ENCODE measurements at regions not wholly inside any gene's neighbourhood (a gene's known extent, or its start where the extent isn't known, plus 50 kb on each side); places are given as distances from the start of the nearest gene placed in this dataset.
"Not testable (repeated sequence)": the region's sequence is repeated elsewhere in the genome, so short reads cannot be mapped to it uniquely, and the experiment has no call there.

DNA sequence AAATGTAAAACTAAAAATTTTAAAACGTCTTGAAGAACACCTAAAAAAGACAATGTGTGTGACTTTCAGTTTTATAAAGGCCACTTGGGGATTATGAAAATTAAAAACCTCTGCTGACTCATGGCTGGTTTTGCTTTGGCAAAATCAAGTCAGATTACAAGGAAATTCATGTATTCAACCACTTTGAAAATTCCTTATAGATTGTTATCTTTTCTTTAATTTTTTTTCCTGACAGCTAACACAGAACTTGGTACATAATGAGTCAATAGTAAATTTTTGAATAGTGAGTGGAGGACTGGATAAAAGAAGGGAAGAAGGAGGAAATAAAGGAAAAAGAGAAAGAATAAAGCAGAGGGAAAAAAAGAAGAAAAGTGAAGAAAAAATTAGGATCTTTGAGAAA, 1774.7 kb upstream of the ACO1 start:
- no peak for DNase-seq

- not testable (repeated sequence) for DNase-seq
Measured at GRCh38 chr9:30616782-30617181, 1767.7 kb upstream of the ACO1 start.

DNA sequence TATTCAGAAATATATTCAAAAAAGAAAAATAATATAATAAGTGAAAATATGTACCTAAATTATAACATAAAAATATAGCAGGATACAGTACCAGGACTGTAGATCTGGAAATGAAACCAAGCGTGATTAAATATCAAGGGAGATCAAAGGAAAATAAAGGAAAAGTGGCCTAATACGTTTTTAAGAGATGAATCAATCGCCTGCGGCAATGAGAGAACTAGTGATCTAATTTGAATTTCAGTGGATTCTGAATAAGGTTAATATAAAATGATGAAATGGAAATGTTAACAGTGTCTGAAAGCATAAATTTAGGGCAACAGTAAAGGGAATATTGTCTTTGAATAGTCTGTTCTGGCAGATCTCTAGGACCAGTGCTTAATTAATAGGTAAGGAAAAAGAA, 1761.9 kb upstream of the ACO1 start:
- no peak for DNase-seq

- no peak for DNase-seq
Measured at GRCh38 chr9:30628915-30629567, 1755.4 kb upstream of the ACO1 start.

DNA sequence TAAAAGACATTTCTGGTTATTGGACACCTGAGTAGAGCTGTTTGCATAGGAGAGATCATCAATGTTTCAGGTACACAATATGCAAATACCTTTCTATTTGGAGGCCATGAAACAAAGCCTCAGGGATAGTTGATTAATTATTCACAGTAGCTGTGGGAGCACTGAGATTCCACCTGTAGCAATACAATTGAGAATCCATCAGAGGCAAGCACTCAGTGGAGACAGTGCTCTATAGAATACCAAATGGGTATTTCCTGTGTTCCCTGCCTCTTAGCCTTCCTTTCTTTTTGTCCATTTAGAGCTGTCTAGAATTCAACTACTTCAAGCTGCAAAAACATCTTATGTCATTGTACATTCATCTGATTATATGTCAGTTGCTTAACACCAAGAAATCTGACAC, 1754.0 kb upstream of the ACO1 start:
- DNase-seq, result no peak

DNA sequence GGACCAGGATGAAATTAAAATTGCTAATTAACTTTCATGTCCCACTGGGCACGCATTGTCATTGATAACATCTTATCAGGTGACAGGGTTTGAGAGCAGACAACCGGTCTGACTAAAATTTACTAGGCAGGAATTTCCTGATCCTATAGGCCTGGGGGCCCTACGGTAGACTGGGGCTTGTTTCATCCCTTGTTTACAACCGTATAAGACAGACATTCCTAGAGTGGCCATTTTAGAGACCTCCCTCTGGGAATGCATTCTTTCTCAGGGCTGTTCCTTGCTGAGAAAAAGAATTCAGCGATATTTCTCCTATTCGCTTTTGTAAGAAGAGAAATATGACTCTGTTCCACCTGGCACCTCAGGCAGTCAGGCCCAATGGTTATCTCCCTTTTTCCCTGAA, 1737.8 kb upstream of the ACO1 start:
- not testable (repeated sequence) for DNase-seq

DNA sequence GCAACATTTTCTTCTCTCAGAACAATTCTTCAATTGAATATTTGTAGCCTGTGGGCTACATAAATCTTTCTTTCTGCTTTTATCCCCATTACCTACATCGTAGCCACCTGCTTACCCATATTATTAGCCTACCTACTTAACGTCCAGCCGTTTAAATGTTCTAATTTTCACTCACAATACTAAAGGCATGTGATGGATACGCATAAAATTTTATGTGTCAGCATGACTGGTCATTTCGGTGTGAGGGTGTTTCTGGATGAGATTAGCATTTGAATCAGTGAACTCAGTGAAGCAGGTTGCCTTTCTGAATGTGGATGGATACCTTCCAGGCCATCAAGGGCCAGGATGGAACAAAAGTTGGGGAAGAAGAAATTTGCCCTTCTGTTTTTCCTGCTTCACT, 1722.5 kb upstream of the ACO1 start:
- DNase-seq, result no peak

DNA sequence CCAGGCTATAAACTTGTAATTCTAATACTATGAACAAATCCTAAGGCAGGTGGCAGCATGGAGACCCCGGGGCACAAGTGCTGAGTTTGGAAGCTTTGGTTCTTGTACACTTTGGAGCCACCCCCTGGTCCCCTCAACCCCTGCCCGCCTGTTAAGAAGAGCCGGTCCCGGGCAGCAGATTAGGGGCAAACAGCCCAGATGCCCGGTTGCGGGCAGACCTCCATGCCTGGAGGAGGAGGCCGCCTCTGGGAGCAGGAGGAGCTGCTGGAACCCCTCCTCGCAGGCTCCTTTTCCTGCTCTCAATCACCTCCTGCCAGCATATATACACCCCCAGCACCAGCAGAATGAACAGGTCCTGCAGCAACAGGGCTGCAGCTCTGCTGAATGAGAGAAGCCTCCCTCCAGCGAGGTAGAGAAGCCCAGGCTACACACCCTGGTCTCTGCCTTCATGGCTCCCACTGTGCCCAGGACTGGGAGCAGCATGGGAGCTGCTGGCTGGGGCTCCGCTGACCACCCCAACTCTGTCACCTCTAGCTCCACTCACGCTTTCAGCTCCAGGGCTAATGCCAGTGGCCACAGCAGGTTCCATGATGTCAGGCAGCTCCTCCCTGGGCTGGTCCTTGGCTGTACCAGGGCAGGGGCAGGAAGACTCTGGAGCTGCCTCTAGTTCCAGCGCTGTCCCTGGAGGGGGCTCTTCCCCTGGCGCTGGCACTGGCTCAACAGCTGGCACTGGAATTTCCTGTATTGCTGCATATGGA, 1713.5 kb upstream of the ACO1 start:
- no peak for DNase-seq

DNA sequence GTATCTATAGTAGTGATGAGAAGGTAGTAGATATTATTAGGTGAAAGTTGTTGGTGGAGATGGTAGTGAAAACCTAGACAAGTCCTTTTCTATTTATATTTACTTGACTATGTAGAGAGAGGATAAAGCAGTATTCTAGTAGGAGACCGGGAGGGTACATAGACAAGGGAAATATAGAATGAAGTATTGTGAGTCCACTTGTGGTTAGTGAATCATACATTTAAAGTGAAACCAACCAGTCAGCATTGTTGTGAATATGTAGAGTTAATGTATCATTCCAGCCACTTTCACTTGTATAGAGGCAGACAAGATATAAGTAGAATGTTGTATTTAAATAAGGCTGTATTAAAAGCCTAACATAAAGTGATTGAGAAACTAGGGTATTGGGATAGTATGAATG, 1711.3 kb upstream of the ACO1 start:
- no peak for DNase-seq

DNA sequence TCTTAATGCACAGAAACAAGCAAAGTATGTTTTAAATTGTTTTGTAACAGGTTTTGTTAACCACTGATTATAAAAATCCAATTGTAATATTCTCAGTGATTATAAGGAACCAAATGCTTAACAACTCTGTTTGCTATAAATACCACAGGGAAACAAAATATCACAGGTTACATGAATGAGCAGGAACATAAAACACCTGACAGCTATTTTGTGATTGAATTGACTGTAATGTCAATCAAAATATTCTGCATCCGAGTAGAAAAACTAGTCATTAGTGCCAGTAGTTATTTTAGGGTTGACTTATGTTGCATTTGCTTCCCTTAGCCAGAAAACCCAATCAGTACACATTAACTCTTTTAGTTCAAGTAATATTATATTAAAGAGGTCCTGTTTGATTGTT, 1707.8 kb upstream of the ACO1 start:
- no peak for DNase-seq

DNA sequence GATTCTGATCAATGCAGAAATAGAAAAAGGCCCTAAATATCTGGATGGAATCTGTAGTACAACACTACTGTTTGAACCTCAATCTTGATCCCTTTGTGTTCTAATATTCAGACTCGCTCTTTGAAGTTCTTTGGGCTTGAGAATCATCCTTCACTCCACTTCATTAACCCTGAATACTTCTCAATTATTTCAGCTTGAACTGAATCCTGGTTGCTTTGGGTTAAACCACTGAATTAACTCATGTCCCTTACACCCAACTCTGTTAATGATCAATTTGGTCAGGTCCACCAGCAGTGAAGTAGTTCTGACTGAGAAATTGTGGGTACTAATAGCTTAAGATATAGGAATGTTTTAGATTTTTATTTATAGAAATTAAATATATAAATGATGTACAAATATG, 1707.2 kb upstream of the ACO1 start:
- no peak for DNase-seq

DNA sequence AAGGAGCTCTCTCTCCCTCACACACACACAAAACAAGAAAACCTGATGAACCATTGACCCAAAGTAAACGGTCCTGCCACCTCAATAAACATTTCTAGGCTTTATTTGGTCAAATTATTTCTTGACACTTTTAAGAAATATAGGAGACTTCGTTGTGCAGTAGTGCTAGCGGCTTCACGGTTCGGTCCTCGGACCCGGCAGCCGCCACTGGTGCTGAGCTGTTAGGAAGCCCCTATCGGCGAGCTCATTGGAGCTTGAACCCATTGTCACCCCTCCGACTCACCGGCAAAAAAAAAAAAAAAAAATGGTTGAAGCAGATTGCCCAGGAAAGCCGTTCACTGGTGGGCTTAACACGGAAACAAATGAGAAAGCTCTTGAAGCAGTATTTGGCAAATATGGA, 1695.6 kb upstream of the ACO1 start:
- DNase-seq, result no peak

DNA sequence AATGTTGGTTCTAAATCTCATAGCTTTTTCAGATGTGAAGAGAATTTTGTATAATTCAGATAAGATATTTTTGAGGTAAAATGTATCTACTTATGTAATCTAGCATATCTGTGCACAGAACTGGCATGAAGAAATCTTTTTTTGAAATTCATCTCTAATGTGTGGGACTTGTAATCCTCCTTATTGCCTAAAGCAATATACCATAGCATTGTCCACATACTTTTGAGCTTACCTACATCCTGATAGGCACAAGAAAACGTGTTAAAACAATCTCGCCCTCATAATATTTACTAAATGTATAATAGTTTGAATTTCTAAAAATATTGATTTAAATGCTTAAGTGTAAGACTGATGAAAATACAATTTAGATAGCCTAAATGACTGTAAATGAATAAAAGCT, 1686.5 kb upstream of the ACO1 start:
- no peak for DNase-seq

- DNase-seq, result no peak
Measured at GRCh38 chr9:30711591-30711990, 1672.9 kb upstream of the ACO1 start.

- DNase-seq, result no peak
Measured at GRCh38 chr9:30713243-30713642, 1671.2 kb upstream of the ACO1 start.

GRCh38 chr9:30714389-30714788, 1670.1 kb upstream of the ACO1 start:
- DNase-seq, result no peak

DNA sequence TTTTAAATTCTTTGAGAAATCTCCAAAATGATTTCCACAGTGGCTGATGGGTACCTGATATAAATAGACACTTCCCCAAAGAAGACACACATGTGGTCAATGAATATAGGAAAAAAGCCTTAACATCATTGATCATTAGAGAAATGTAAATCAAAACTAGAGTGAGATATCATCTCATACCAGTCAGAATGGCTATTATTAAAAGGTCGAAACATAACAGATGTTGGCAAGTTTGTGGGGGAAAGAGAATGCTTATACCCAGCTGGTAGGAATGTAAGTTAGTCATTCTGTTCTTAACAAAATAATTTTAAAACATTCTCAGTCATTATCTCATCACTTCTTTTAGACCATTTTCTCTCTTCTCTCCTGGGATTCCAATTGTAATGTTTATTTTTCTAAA, 1666.0 kb upstream of the ACO1 start:
- DNase-seq, result no peak

GRCh38 chr9:30722065-30722464, 1662.4 kb upstream of the ACO1 start:
- no peak for DNase-seq

DNA sequence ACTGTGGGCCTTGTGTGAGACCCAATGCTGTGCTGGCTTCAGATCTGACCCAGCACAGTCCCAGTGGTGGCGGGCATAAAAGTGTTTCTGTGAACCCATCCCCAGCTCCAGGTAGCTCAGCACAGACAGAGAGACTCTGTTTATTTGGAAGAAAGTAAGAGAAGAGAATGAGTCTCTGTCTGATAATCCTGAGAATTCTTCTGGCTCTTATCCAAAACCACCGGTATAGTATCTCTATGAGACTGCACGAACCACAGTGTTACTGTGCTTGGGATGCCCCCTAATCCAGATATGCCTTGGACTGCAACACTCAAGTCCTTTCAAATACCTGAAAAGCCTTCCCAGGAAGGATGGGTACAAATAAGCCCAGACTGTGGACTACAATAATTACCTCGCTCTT, 1660.8 kb upstream of the ACO1 start:
- no peak for DNase-seq

GRCh38 chr9:30732060-30732459, 1652.4 kb upstream of the ACO1 start:
- no peak for DNase-seq

DNA sequence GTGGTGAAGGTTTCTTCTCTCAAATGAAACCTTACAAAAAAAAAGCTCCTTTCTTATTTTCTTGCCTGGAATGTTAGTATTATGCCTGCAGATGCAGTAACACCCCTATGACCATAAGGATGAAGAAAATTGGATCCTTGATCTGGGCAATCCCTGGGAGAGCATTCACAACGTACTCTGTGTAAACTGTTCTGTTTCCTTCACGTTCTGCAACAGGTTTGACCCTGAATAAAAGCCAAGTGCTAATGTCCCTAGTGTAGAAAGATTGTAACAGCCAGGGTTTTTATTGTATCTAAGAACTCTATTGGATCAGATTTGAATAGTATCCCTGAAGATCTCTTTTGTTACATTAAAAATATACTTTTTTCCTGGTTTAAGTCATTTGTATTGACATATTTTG, 1639.6 kb upstream of the ACO1 start:
- no peak for DNase-seq

GRCh38 chr9:30746589-30746988, 1637.9 kb upstream of the ACO1 start:
- DNase-seq, result no peak

DNA sequence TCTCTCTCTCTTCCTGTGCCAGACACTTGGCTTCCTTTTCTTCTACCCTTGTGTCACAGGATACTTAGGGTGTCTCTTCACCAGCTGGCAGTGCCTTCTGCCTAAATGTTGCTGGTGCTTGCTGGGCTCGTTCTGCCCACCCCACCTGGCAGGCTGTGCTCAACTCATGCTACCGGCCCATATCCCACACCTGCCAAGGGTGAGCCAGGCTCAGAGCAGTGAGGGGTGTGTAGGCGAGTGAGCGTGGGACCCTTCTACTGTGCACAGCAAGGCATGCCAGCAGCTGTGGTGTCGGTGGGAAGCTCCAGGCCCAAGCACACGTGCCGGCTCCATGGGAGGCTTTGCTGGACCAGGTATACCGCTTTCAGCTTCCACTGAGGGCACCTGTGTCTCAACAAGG, 1626.7 kb upstream of the ACO1 start:
- no peak for DNase-seq

DNA sequence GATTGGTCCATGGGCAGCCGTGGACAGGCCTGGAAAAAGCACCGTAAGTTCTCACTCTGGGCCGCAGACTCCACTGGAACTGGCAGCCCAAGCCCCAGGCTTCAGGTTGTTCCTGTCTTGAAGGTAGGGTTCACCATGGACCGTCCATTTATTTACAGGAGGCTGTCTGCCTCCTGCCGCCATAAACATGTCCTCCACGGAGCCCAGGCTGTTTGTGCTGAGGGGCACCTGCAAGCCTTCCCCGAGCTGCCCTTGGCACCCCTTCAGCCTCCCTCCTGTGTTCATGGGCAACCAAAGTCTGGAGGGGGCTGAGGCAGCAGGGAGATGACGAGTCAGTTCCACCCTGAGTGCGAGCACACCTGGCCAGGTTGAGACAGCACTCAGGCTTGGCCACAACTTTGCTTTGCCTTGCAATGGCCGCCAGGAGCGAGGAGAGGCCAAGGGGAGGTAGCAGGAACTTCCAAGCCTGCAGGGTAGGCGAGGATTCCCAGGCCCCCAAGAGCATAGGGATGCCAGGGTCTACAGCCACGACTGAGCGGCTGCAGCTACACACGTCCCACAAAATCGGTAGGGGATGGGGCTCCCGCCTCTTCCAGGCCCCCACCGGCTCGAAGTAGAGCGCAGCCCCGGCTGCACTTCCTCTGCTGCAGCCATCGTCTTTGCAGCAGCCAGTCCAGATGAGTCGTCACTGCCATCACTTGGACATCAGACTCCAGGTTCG, 1625.6 kb upstream of the ACO1 start:
- no peak for DNase-seq

Measured in GOT3 (cell line).